HepG2 (cell line): ENCODE measurements at regions not wholly inside any gene's neighbourhood (a gene's known extent, or its start where the extent isn't known, plus 50 kb on each side); places are given as distances from the start of the nearest gene placed in this dataset.

Experiments used
- ARNT2 ChIP-seq: sonication (generic); formaldehyde crosslinking; IDR thresholded peaks from 2 replicates; pipeline ENCODE4 v1.8.0; 2022; ENCODE audit warnings: mild to moderate bottlenecking, low read depth, missing genetic modification reagents, moderate library complexity
- BCL3 ChIP-seq: sonication (generic); formaldehyde crosslinking; IDR thresholded peaks from 2 replicates; pipeline ENCODE4 v1.5.1; 2020; ENCODE audit warnings: mild to moderate bottlenecking, missing genetic modification reagents, moderate library complexity
- DNMT3B ChIP-seq: conservative IDR thresholded peaks from 2 replicates; pipeline ENCODE4 v1.6.1; 2016; ENCODE audit warnings: missing biosample characterization, control low read depth
- GFI1 ChIP-seq: sonication (generic); formaldehyde crosslinking; IDR thresholded peaks from 2 replicates; pipeline ENCODE4 v1.5.0; 2020; ENCODE audit warnings: missing genetic modification reagents, mild to moderate bottlenecking, borderline replicate concordance
- ISL2 ChIP-seq: sonication (generic); formaldehyde crosslinking; IDR thresholded peaks from 2 replicates; pipeline ENCODE4 v1.5.0; 2020; ENCODE audit warnings: missing genetic modification reagents
- KDM6A ChIP-seq: IDR thresholded peaks from 2 replicates; pipeline ENCODE4 v1.6.1; 2016; ENCODE audit warnings: low read depth
- KLF12 ChIP-seq: sonication (generic); formaldehyde crosslinking; IDR thresholded peaks from 2 replicates; pipeline ENCODE4 v1.4.0; 2020; ENCODE audit warnings: missing genetic modification reagents, borderline replicate concordance
- MEIS1 ChIP-seq: sonication (generic); formaldehyde crosslinking; IDR thresholded peaks from 2 replicates; pipeline ENCODE4 v1.9.0; 2021; ENCODE audit warnings: mild to moderate bottlenecking, missing genetic modification reagents, moderate library complexity, borderline replicate concordance
- PAWR ChIP-seq: sonication (generic); formaldehyde crosslinking; IDR thresholded peaks from 2 replicates; pipeline ENCODE4 v1.4.0; 2020; ENCODE audit warnings: missing genetic modification reagents, mild to moderate bottlenecking, borderline replicate concordance
- SETDB1 ChIP-seq: sonication (generic); formaldehyde crosslinking; IDR thresholded peaks from 2 replicates; pipeline ENCODE4 v1.5.1; 2020; ENCODE audit warnings: missing genetic modification reagents, mild to moderate bottlenecking, borderline replicate concordance
- SIX4 ChIP-seq: sonication (generic); formaldehyde crosslinking; IDR thresholded peaks from 2 replicates; pipeline ENCODE4 v1.4.0; 2020; ENCODE audit warnings: missing genetic modification reagents
- THAP7 ChIP-seq: sonication (generic); formaldehyde crosslinking; IDR thresholded peaks from 2 replicates; pipeline ENCODE4 v1.8.1; 2023; ENCODE audit warnings: mild to moderate bottlenecking, missing genetic modification reagents
- WIZ ChIP-seq: sonication (generic); formaldehyde crosslinking; IDR thresholded peaks from 2 replicates; pipeline ENCODE4 v1.5.1; 2020; ENCODE audit warnings: mild to moderate bottlenecking, missing genetic modification reagents
- ZFP36L1 ChIP-seq: sonication (generic); formaldehyde crosslinking; IDR thresholded peaks from 2 replicates; pipeline ENCODE4 v1.8.0; 2022; ENCODE audit warnings: mild to moderate bottlenecking, missing genetic modification reagents, moderate library complexity
- ZNF296 ChIP-seq: sonication (generic); formaldehyde crosslinking; conservative IDR thresholded peaks from 2 replicates; pipeline ENCODE4 v1.5.0; 2020; ENCODE audit warnings: mild to moderate bottlenecking, missing genetic modification reagents
- ZNF619 ChIP-seq: sonication (generic); formaldehyde crosslinking; IDR thresholded peaks from 2 replicates; pipeline ENCODE4 v1.4.0; 2020; ENCODE audit warnings: mild to moderate bottlenecking, missing genetic modification reagents
- ZNF674 ChIP-seq: sonication (generic); formaldehyde crosslinking; IDR thresholded peaks from 2 replicates; pipeline ENCODE4 v1.5.0; 2020; ENCODE audit warnings: low read depth, mild to moderate bottlenecking, missing genetic modification reagents
- ZNF773 ChIP-seq: sonication (generic); formaldehyde crosslinking; IDR thresholded peaks from 2 replicates; pipeline ENCODE4 v1.4.0; 2020; ENCODE audit warnings: missing genetic modification reagents, borderline replicate concordance
- TF ChIP-seq, protein P1 (sequence below), 2 experiments: sonication (generic) in 1 of 2; formaldehyde crosslinking in 1 of 2; IDR thresholded peaks; 2 replicates each; pipeline versions ENCODE4 v1.6.1 to v1.9.0; 2014 to 2022; ENCODE audit warnings: antibody characterized with exemption in 1 of 2, borderline replicate concordance in 1 of 2, inconsistent platforms in 1 of 2, low read depth in 1 of 2, missing genetic modification reagents in 1 of 2
- TF ChIP-seq, protein P2 (sequence below): sonication (generic); formaldehyde crosslinking; IDR thresholded peaks from 2 replicates; pipeline ENCODE4 v1.8.0; 2022; ENCODE audit warnings: low read depth, missing genetic modification reagents
- TF ChIP-seq, protein P3 (sequence below): sonication (generic); formaldehyde crosslinking; IDR thresholded peaks from 2 replicates; pipeline ENCODE4 v1.5.0; 2020; ENCODE audit warnings: missing genetic modification reagents, mild to moderate bottlenecking, borderline replicate concordance

DNA sequence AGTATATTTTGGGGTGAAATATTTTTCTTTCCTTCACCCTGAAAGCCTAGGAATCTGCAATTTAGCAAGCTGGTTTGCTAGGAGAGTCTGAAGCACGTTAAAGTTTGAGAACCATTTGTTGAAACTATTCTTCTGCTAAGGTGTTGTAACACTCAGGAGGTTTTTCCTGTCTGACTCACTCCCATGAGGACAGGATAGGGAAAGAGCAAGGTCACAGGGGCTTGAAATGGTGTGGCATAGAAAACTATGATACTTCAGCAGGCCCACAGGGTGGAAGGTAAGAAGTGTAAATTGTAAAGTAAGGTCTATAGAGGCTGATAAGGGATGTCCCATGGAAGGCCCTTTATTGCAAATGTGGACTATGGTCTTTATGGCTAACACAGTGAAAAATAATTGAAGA lies 177.7 kb upstream of the ZC3H15 start (continued):
- TF ChIP-seq KDM6A (CRISPR knock-in tag), result no peak
- TF ChIP-seq ZFP36L1, result no peak
- TF ChIP-seq WIZ, result no peak
- TF ChIP-seq, protein P1, sequence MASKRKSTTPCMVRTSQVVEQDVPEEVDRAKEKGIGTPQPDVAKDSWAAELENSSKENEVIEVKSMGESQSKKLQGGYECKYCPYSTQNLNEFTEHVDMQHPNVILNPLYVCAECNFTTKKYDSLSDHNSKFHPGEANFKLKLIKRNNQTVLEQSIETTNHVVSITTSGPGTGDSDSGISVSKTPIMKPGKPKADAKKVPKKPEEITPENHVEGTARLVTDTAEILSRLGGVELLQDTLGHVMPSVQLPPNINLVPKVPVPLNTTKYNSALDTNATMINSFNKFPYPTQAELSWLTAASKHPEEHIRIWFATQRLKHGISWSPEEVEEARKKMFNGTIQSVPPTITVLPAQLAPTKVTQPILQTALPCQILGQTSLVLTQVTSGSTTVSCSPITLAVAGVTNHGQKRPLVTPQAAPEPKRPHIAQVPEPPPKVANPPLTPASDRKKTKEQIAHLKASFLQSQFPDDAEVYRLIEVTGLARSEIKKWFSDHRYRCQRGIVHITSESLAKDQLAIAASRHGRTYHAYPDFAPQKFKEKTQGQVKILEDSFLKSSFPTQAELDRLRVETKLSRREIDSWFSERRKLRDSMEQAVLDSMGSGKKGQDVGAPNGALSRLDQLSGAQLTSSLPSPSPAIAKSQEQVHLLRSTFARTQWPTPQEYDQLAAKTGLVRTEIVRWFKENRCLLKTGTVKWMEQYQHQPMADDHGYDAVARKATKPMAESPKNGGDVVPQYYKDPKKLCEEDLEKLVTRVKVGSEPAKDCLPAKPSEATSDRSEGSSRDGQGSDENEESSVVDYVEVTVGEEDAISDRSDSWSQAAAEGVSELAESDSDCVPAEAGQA (IDR thresholded peaks at IDR 0.05; ENCODE audit: low read depth), result no peak
- TF ChIP-seq, protein P1 (CRISPR knock-in tag; IDR thresholded peaks at IDR 0.05; ENCODE audit: borderline replicate concordance), result no peak
- TF ChIP-seq, protein P2, sequence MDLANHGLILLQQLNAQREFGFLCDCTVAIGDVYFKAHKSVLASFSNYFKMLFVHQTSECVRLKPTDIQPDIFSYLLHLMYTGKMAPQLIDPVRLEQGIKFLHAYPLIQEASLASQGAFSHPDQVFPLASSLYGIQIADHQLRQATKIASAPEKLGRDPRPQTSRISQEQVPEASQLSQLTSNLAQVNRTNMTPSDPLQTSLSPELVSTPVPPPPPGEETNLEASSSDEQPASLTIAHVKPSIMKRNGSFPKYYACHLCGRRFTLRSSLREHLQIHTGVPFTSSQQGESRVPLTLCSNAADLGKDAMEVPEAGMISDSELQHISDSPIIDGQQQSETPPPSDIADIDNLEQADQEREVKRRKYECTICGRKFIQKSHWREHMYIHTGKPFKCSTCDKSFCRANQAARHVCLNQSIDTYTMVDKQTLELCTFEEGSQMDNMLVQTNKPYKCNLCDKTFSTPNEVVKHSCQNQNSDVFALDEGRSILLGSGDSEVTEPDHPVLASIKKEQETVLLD (CRISPR knock-in tag), result no peak
- TF ChIP-seq ZNF619, result no peak
- peak; percentile 40; the same call in 1 of the 2 replicates for TF ChIP-seq ISL2 (CRISPR knock-in tag)
- TF ChIP-seq KLF12 (CRISPR knock-in tag), result no peak
- TF ChIP-seq PAWR (CRISPR knock-in tag), result no peak
- no peak for TF ChIP-seq BCL3 (CRISPR knock-in tag)
- no peak for TF ChIP-seq SIX4 (CRISPR knock-in tag)
- TF ChIP-seq THAP7, result no peak
- no peak for TF ChIP-seq GFI1 (CRISPR knock-in tag)
- TF ChIP-seq MEIS1 (CRISPR knock-in tag), result no peak
- no peak for TF ChIP-seq ZNF773
- TF ChIP-seq, protein P3, sequence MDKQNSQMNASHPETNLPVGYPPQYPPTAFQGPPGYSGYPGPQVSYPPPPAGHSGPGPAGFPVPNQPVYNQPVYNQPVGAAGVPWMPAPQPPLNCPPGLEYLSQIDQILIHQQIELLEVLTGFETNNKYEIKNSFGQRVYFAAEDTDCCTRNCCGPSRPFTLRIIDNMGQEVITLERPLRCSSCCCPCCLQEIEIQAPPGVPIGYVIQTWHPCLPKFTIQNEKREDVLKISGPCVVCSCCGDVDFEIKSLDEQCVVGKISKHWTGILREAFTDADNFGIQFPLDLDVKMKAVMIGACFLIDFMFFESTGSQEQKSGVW (CRISPR knock-in tag), result no peak
- no peak for TF ChIP-seq SETDB1 (CRISPR knock-in tag)
- TF ChIP-seq ZNF296, result no peak
- TF ChIP-seq ARNT2, result no peak
- no peak for TF ChIP-seq ZNF674 (CRISPR knock-in tag)
- TF ChIP-seq DNMT3B (CRISPR knock-in tag), result no peak
